Left lung (tissue), 4 donors: ENCODE measurements at regions not wholly inside any gene's neighbourhood (a gene's known extent, or its start where the extent isn't known, plus 50 kb on each side); places are given as distances from the start of the nearest gene placed in this dataset.

Experiments used
- ATAC-seq: fragments of 200-7000 bp; cut with Tn5 transposase; one replicate; pipeline ENCODE4 v1.9.1; 2020; ENCODE audit warnings: moderate library complexity
- DNase-seq, 4 donors: peaks; one replicate each; pipeline ENCODE4 v3.0.0-alpha.2; 2013 to 2020
- H3K27ac ChIP-seq, 2 donors: fragments of 200-600 bp; sonication (generic) in 1 of 2; one replicate each; pipeline versions ENCODE4 v1.5.0 to v1.8.0; 2020 to 2021
- H3K27me3 ChIP-seq, 2 donors: fragments of 200-600 bp; sonication (generic) in 1 of 2; one replicate each; pipeline versions ENCODE4 v1.5.0 to v1.8.0; 2020 to 2021
- H3K36me3 ChIP-seq, 2 donors: fragments of 200-600 bp; sonication (generic) in 1 of 2; one replicate each; pipeline versions ENCODE4 v1.5.0 to v1.8.0; 2020 to 2021
- H3K4me1 ChIP-seq, 2 donors: fragments of 200-600 bp; one replicate each; pipeline ENCODE4 v1.8.0; 2021
- H3K4me3 ChIP-seq, 2 donors: fragments of 200-600 bp; sonication (generic) in 1 of 2; one replicate each; pipeline versions ENCODE4 v1.5.0 to v1.8.0; 2020 to 2021; ENCODE audit warnings: mild to moderate bottlenecking in 1 of 2
- H3K9me3 ChIP-seq, 2 donors: fragments of 200-600 bp; sonication (generic) in 1 of 2; one replicate each; pipeline versions ENCODE4 v1.5.0 to v1.8.0; 2020 to 2021
- intact Hi-C, 2 donors: fragments of 100-400 bp; cut with DNase I; formaldehyde crosslinking; loops; one replicate each; pipeline versions ENCODE4 v1.11.2 to v1.14.2; 2022
- TF ChIP-seq, protein P1 (sequence below), 2 donors: fragments of 200-600 bp; sonication (generic) in 1 of 2; IDR thresholded peaks; one replicate each; pipeline versions ENCODE4 v1.5.0 to v1.8.0; 2021; ENCODE audit warnings: antibody characterized with exemption in 2 of 2
- donor health status: DM: no; HTN: yes; CAD: no.
- donor health status: DM: no; HTN: no; CAD: no.

DNA sequence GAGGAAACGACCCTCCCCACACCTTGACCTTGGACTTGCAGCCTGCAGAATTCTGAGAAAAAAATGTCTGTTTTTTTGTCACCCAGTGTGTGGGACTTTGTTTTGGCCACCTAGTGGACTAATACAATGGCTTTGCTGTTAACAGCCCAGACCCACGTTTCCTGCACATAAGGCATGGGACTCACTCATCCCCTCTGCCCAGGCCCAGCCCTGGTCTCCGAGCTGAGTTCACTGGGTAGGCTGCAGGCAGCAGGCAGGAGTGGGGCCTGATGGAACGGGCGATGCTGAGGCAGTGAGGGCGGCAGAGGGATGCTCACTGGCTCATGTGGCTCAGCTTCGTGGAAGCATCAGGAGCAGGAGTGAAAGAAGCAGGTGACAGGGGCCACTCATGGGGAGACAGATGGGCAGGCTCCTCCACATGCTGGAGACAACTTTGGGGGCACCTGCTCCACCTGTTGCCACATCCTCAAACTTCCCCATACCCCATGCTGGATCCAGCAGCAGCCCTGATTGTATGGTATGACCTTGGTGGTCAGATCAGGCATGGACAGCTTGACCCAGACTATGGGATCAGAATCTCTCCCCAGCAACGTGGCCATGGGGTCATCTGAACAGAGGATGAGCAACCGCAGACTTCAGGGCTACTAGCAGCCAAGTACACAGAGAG lies 65.8 kb upstream of the ANTXRL start:
- ATAC-seq (no peak), DNase-seq (no peak)
- Histone ChIP-seq H3K4me3 (no peak overlapping the region), H3K27me3 (no peaks in the 10 kb centered on the region), H3K36me3 (no peaks in the 10 kb centered on the region), H3K4me1 (no peaks in the 10 kb centered on the region), H3K9me3 (no peaks in the 10 kb centered on the region), H3K27ac (no peak overlapping the region)
- TF ChIP-seq, protein P1, sequence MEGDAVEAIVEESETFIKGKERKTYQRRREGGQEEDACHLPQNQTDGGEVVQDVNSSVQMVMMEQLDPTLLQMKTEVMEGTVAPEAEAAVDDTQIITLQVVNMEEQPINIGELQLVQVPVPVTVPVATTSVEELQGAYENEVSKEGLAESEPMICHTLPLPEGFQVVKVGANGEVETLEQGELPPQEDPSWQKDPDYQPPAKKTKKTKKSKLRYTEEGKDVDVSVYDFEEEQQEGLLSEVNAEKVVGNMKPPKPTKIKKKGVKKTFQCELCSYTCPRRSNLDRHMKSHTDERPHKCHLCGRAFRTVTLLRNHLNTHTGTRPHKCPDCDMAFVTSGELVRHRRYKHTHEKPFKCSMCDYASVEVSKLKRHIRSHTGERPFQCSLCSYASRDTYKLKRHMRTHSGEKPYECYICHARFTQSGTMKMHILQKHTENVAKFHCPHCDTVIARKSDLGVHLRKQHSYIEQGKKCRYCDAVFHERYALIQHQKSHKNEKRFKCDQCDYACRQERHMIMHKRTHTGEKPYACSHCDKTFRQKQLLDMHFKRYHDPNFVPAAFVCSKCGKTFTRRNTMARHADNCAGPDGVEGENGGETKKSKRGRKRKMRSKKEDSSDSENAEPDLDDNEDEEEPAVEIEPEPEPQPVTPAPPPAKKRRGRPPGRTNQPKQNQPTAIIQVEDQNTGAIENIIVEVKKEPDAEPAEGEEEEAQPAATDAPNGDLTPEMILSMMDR (IDR thresholded peaks at IDR 0.05), result no peak
- intact Hi-C loops, result no loop called here

DNA sequence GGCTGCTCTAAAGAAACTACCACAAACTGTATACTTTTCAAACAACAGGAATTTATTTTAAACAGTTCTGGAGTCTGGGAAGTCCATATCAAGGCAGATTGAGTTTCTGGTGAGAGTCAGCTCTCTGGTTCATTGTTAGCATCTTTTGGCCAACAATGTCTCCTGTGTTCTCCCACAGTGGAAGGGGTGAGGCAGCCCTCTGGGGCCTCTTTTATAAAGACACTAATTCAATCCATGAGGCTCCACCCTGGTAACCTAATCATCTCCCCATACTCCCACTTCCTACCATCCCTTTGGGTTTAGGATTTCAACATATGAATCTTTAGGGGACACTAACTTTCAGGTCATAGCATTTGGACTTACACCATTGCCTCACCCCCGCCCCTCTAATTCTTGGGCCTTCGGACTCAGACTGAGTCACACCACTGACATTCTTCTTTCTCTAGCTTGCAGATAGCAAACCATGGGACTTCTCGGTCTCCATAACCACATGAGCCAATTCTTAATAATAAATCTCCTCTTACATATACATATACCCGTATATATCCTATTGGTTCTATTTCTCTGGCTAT lies 64.3 kb upstream of the ANTXRL start:
- H3K9me3 ChIP-seq, result no peaks in the 10 kb centered on the region
- intact Hi-C loops, result no loop called here
- ATAC-seq, result no peak
- TF ChIP-seq, protein P1 (IDR thresholded peaks at IDR 0.05), result no peak
- no peaks in the 10 kb centered on the region for H3K27me3 ChIP-seq
- no peak overlapping the region for H3K4me3 ChIP-seq
- H3K36me3 ChIP-seq, result no peaks in the 10 kb centered on the region
- no peak overlapping the region for H3K27ac ChIP-seq
- no peaks in the 10 kb centered on the region for H3K4me1 ChIP-seq
- DNase-seq, result no peak

DNA sequence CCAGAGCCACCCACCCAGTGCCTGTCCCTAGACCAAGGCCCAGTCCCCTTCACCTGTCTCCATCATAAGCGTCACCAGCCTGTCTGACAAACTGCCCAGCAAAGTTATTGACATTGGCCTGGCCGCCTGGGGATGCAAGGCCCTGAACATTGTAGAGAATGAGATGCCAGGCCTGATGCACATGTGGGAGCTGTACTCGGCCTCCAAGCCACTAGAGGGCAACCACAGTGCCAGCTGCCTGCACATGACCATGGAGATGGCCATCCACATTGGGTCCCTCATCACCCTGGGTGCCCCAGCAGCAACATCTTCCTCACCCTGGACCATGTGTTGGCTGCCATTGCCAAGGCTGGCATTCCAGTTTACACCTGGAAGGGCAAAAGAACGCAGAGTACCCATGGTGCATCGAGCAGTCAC lies 63.7 kb upstream of the ANTXRL start:
- H3K4me3 ChIP-seq, result no peak overlapping the region
- H3K36me3 ChIP-seq, result no peaks in the 10 kb centered on the region
- H3K27me3 ChIP-seq, result no peaks in the 10 kb centered on the region
- no peak overlapping the region for H3K27ac ChIP-seq
- intact Hi-C loops, result no loop called here
- H3K9me3 ChIP-seq, result no peaks in the 10 kb centered on the region
- no peak for DNase-seq
- TF ChIP-seq, protein P1 (IDR thresholded peaks at IDR 0.05), result no peak
- no peaks in the 10 kb centered on the region for H3K4me1 ChIP-seq
- ATAC-seq, result no peak

DNA sequence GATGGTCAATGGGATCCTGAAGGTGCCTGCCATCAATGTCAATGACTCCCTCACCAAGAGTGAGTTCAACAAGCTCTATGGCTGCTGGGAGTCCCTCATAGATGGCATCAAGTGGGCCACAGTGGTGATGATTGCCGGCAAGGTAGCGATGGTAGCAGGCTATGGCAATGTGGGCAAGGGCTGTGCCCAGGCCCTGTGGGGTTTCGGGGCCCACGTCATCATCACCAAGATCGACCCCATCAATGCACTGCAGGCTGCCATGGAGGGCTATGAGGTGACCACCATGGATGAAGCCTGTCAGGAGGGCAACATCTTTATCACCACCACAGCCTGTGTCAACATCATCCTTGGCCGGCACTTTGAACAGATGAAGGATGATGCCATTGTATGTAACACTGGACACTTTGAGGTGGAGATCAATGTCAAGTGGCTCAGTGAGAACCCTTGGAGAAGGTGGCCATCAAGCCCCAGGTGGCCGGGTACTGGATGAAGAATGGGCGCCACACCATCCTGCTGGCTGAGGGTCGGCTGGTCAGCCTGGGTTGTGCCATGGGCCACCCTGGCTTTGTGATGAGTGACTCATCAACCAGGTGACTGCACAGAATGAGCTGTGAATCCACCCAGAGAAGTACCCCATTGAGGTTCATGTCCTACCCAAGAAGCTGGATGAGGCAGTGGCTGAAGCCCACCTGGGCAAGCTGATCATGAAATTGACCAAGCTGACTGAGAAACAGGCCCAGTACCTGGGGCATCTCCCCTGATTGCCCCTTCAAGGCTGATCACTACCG lies 63.0 kb upstream of the ANTXRL start:
- DNase-seq, result peak in 1 of 4 donors; percentile 28
- ATAC-seq, result no peak
- Histone ChIP-seq H3K27ac (no peak overlapping the region), H3K9me3 (no peaks in the 10 kb centered on the region), H3K4me3 (no peak overlapping the region), H3K36me3 (no peaks in the 10 kb centered on the region), H3K27me3 (no peaks in the 10 kb centered on the region), H3K4me1 (no peaks in the 10 kb centered on the region)
- intact Hi-C loops, result no loop called here
- TF ChIP-seq, protein P1 (IDR thresholded peaks at IDR 0.05), result no peak

DNA sequence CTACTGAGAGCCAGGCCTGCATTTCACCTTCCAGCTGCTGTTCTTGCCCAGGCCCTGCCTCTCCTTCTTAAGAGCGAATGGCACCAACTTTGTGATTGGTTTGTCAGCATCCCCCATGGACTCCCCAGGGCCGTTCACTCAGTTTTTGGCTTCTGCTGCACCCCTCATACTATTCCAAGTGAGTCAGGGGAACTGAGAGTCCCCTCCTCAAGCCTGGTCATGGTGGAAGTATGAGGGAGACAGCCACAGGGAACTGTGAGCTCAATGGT lies 62.4 kb upstream of the ANTXRL start:
- no peak for ATAC-seq
- Histone ChIP-seq H3K4me3 (no peak overlapping the region), H3K36me3 (no peaks in the 10 kb centered on the region), H3K4me1 (no peaks in the 10 kb centered on the region), H3K27me3 (no peaks in the 10 kb centered on the region), H3K9me3 (no peaks in the 10 kb centered on the region), H3K27ac (no peak overlapping the region)
- peak in 1 of 4 donors; percentile 6 for DNase-seq
- intact Hi-C loops, result no loop called here
- TF ChIP-seq, protein P1 (IDR thresholded peaks at IDR 0.05), result no peak
